HEK293T (cell line): ENCODE measurements at regions not wholly inside any gene's neighbourhood (a gene's known extent, or its start where the extent isn't known, plus 50 kb on each side); places are given as distances from the start of the nearest gene placed in this dataset.

Source experiments
- CTCF ChIA-PET: fragments of 350-600 bp; formaldehyde crosslinking; extraction: SDS; loops from one replicate; lab custom pipeline; 2021; ENCODE audit warnings: antibody characterized with exemption, inconsistent platforms; lab: Yijun Ruan, JAX
- POLR2A ChIA-PET: fragments of 350-600 bp; formaldehyde crosslinking; extraction: SDS; loops from one replicate; lab custom pipeline; 2020; ENCODE audit warnings: antibody characterized with exemption, inconsistent platforms; lab: Yijun Ruan, JAX
- DNase-seq: peaks from one replicate; pipeline ENCODE4 v3.0.0; 2012; ENCODE audit warnings: mixed read lengths; ENCODE audit errors: extremely low spot score
- ARNT ChIP-seq: fragments of 450-650 bp; IDR thresholded peaks from 2 replicates; pipeline ENCODE4 v1.6.1; 2017; ENCODE audit warnings: mild to moderate bottlenecking
- BHLHE40 ChIP-seq: fragments of 450-650 bp; IDR thresholded peaks from 2 replicates; pipeline ENCODE4 v1.6.1; 2016; ENCODE audit warnings: mild to moderate bottlenecking, moderate library complexity, borderline replicate concordance
- CTBP1 ChIP-seq: fragments of 450-650 bp; IDR thresholded peaks from 2 replicates; pipeline ENCODE4 v1.6.1; 2016; ENCODE audit warnings: borderline replicate concordance
- ELF4 ChIP-seq: fragments of 450-650 bp; IDR thresholded peaks from 2 replicates; pipeline ENCODE4 v1.6.1; 2017; ENCODE audit warnings: antibody characterized with exemption
- FOXA1 ChIP-seq: fragments of 450-650 bp; IDR thresholded peaks from 2 replicates; pipeline ENCODE4 v1.6.1; 2016; ENCODE audit warnings: mild to moderate bottlenecking
- FOXK2 ChIP-seq: fragments of 450-650 bp; IDR thresholded peaks from 2 replicates; pipeline ENCODE4 v1.6.1; 2016; ENCODE audit warnings: mild to moderate bottlenecking
- FOXM1 ChIP-seq: fragments of 450-650 bp; IDR thresholded peaks from 2 replicates; pipeline ENCODE4 v1.6.1; 2017; ENCODE audit warnings: mild to moderate bottlenecking, borderline replicate concordance
- HDGF ChIP-seq: fragments of 450-650 bp; IDR thresholded peaks from 2 replicates; pipeline ENCODE4 v1.6.1; 2017; ENCODE audit warnings: antibody characterized with exemption, borderline replicate concordance
- L3MBTL2 ChIP-seq: fragments of 450-650 bp; conservative IDR thresholded peaks from 2 replicates; pipeline ENCODE4 v1.6.1; 2016; ENCODE audit warnings: mild to moderate bottlenecking
- LEF1 ChIP-seq: fragments of 450-650 bp; IDR thresholded peaks from 2 replicates; pipeline ENCODE4 v1.6.1; 2017; ENCODE audit warnings: mild to moderate bottlenecking, borderline replicate concordance
- NFRKB ChIP-seq: fragments of 450-650 bp; IDR thresholded peaks from 2 replicates; pipeline ENCODE4 v1.6.1; 2016; ENCODE audit warnings: mild to moderate bottlenecking, moderate library complexity
- SP1 ChIP-seq: fragments of 450-650 bp; IDR thresholded peaks from 2 replicates; pipeline ENCODE4 v1.6.1; 2017
- SUZ12 ChIP-seq: fragments of 450-650 bp; IDR thresholded peaks from 2 replicates; pipeline ENCODE4 v1.6.1; 2016; ENCODE audit warnings: mild to moderate bottlenecking
- TARDBP ChIP-seq: fragments of 450-650 bp; IDR thresholded peaks from 2 replicates; pipeline ENCODE4 v1.6.1; 2016
- ZNF384 ChIP-seq: fragments of 450-650 bp; IDR thresholded peaks from 2 replicates; pipeline ENCODE4 v1.6.1; 2016
- TF ChIP-seq, protein P1 (sequence below): fragments of 450-650 bp; IDR thresholded peaks from 2 replicates; pipeline ENCODE4 v1.6.1; 2016

DNA sequence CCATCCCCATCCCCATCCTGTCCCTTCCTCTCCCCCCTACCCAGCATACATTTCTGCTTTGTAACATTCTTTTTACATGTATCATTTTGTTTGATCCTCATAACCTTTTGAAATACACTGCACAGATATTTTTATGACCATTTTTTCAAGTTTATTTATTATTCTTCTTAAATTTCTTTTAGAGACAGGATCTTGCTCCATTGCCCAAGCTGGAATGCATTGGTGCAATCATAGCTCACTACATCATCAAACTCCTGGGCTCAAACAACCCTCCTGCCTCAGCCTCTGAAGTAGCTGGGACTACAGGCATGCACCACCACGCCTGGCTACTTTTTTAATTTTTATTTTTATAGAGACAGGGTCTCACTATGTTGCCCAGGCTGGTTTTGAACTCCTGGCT is 99.4 kb upstream of the AKIP1 start:
- TF ChIP-seq FOXK2 (no peak), CTBP1 (no peak), ARNT (no peak), ELF4 (no peak), HDGF (no peak), LEF1 (no peak)
- ChIA-PET POLR2A (no interaction called here), CTCF (interaction anchor here (0.7 to 1.2 kb wide), 4 partner anchors 16 to 618 kb away, joined by 3 to 7 read pairs (median 4); no protein-coding TSS in a partner anchor)
- DNase-seq = no peak

DNA sequence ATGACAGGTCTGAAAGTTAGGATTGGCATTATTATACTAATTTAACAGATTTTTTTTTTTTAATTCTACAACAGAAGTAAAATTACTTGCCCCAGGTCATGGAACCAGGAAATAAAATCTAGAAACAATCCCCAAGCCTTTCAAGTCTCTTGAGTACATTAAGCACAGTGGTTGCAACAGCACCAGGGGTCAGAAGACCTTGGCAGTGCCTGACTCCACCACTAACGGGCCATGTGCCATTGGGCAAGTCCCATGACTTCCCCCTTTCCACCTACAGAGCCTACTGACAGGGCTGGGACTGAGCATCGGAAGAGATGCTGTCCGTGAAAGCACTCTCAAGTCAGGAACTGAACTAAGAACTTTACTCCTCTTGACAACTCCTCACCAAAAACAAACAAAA is 98.6 kb upstream of the AKIP1 start:
- DNase-seq = no peak
- TF ChIP-seq L3MBTL2 (no peak), NFRKB (no peak), SP1 (no peak), BHLHE40 (no peak), SUZ12 (no peak), FOXM1 (no peak)
- ChIA-PET CTCF (interaction anchor here (0.7 kb wide), 2 partner anchors 17 to 108 kb away, joined by 3 to 7 read pairs; no protein-coding TSS in a partner anchor), POLR2A (no interaction called here)

DNA sequence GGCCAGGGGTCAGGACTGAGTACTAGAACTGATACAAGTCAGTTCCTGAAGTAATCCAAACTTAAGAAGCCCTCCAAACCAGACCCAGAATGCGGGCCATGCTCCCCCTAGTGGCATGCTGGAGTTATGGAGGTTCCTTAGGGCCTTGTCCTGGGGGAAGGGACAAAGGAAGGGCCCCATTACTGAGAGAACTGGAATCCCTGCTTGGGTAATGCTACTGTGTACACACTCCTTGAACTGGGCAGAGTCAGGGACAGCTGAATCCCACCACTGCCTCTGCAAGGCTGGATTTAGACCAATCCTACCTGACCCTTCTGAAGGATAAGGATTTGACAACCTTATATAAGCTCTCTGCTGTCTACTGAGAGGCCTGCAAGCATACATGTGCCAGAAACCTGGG is 97.3 kb upstream of the AKIP1 start:
- DNase-seq = peak; percentile 83
- CTCF ChIA-PET = interaction anchor here (0.6 to 2.1 kb wide), 2 partner anchors 8 to 23 kb away, joined by 4 to 11 read pairs; no protein-coding TSS in a partner anchor
- TF ChIP-seq L3MBTL2 = no peak
- no peak for TF ChIP-seq FOXM1
- no peak for TF ChIP-seq SP1
- TF ChIP-seq NFRKB = no peak
- no peak for TF ChIP-seq TARDBP
- TF ChIP-seq SUZ12 = no peak
- no peak for TF ChIP-seq ARNT
- TF ChIP-seq LEF1 = no peak
- TF ChIP-seq BHLHE40 = no peak
- no peak for TF ChIP-seq FOXK2
- TF ChIP-seq ELF4 = no peak
- POLR2A ChIA-PET = interaction anchor here (1.3 to 2.2 kb wide), 2 partner anchors 125 to 131 kb away, joined by 4 to 10 read pairs; partner anchors contain the start of genes RPL27A and TRIM66

DNA sequence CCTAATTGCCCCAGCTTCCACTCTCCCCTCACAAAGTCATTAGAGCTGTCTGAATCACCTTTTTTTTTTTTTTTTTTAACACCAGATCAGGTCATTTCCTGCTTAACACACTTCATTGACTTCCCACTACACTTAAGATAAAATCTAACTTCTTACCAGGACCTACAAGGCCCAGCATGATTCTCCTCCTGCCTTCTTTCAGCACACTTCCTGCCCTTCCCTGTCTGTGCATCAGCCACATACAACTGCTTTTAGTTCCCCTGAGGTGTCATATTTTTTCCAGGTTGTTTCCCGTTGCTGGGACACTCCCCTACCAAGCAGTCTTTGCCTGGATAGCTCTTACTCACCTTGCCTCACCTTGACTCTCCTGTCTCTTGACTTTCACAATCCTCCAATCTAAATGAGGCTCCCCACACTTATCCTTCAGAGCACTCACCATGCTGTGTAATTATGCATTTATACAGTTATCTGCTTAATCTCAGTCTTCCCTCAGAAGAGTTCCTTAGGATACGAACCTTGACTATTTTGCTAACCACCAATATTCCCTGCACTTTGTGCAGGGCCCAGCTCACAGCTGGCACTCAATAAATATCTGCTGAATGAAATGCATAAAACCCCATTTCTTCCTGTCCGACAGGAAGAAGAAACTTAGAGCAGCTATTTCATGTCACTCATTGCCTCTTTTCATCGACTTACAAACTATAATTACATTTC is 96.6 kb upstream of the AKIP1 start:
- DNase-seq = no peak
- no peak for TF ChIP-seq L3MBTL2
- TF ChIP-seq HDGF = no peak
- TF ChIP-seq SUZ12 = no peak
- no peak for TF ChIP-seq BHLHE40
- TF ChIP-seq ELF4 = no peak
- TF ChIP-seq NFRKB = no peak
- TF ChIP-seq, protein P1, sequence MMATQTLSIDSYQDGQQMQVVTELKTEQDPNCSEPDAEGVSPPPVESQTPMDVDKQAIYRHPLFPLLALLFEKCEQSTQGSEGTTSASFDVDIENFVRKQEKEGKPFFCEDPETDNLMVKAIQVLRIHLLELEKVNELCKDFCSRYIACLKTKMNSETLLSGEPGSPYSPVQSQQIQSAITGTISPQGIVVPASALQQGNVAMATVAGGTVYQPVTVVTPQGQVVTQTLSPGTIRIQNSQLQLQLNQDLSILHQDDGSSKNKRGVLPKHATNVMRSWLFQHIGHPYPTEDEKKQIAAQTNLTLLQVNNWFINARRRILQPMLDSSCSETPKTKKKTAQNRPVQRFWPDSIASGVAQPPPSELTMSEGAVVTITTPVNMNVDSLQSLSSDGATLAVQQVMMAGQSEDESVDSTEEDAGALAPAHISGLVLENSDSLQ = no peak
- TF ChIP-seq ARNT = no peak
- TF ChIP-seq TARDBP = no peak
- TF ChIP-seq CTBP1 = no peak
- TF ChIP-seq ZNF384 = no peak
- no peak for TF ChIP-seq FOXK2
- no peak for TF ChIP-seq SP1
- no peak for TF ChIP-seq FOXM1
- no peak for TF ChIP-seq FOXA1
- no peak for TF ChIP-seq LEF1
- ChIA-PET POLR2A (interaction anchor here (0.6 to 2.2 kb wide), 4 partner anchors 37 to 150 kb away, joined by 3 to 10 read pairs (median 4); partner anchors contain the start of genes RPL27A, TMEM9B and TRIM66), CTCF (interaction anchor here (0.6 to 2.1 kb wide), 2 partner anchors 9 to 22 kb away, joined by 4 to 11 read pairs; no protein-coding TSS in a partner anchor)

DNA sequence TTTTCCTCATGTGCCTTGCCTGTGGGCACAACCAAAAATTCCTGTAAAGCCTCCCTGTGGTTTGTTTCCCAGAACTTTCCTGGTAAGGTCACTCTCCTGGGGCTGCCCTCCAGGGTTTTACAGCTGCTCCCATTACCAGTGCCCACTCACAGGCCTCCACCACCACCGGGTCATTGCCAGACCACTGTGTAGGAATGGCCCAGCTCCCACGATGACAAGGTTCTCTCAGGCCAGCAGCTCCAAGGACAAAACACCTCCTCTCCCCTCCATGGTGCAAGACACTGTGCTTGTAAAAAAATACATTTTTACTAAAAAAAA is 96.1 kb upstream of the AKIP1 start:
- TF ChIP-seq ZNF384 (no peak), NFRKB (no peak), FOXK2 (no peak), ARNT (no peak), SP1 (no peak), SUZ12 (no peak), LEF1 (no peak)
- DNase-seq = no peak
- ChIA-PET CTCF (interaction anchor here (2.1 kb wide), 1 partner anchor 10 kb away, joined by 11 read pairs; no protein-coding TSS in a partner anchor), POLR2A (interaction anchor here (0.6 to 2.2 kb wide), 3 partner anchors 37 to 150 kb away, joined by 3 to 10 read pairs (median 3); partner anchors contain the start of genes RPL27A, TMEM9B and TRIM66)

DNA sequence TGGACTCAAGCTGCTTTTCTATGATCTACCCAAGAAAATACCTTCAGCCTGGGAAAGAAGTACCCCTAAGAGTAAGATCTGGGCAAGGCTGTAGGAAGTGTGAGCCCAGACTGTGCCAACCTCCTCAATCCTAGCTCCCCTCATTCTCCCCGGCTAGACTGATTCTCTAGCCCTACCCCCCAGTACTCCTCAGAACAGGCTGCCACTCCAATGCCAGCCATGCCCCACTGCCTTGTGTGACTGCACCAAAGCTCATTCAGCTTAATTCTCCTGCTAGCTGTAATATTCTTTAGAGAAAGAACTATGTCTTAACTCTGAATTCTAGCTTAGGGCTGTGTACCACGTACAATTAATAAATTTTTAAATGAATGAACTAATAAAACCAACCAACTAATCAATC is 92.6 kb upstream of the AKIP1 start:
- POLR2A ChIA-PET = no interaction called here
- DNase-seq = no peak
- TF ChIP-seq FOXM1 (no peak), NFRKB (no peak), ELF4 (no peak), HDGF (no peak), FOXK2 (no peak), BHLHE40 (no peak), TARDBP (no peak), CTBP1 (no peak), ARNT (no peak), ZNF384 (no peak), FOXA1 (no peak), LEF1 (no peak)
- CTCF ChIA-PET = no interaction called here

DNA sequence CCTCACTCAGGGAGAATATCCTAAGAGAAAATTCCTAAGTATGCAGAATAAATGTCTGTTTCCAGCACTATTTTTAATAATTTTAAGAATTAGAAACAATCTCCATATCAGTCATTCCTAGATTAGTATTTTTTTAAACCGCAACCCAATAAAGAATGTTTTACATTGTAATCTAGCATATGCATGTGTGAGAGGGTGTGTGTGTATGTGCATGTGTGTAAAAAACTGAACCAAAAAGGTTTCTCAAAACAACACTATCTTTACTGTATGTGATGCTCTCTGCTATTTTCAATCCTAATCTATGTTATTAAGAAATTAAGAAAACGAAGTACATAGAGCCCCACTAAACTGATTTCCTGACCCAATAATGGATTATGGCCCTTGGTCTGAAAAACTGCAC is 90.6 kb upstream of the AKIP1 start:
- POLR2A ChIA-PET = no interaction called here
- TF ChIP-seq FOXK2 (no peak), ELF4 (no peak), ZNF384 (no peak), FOXM1 (no peak), LEF1 (no peak), NFRKB (no peak), FOXA1 (no peak), CTBP1 (no peak), SP1 (no peak), L3MBTL2 (no peak), TARDBP (no peak), HDGF (no peak), SUZ12 (no peak), BHLHE40 (no peak), ARNT (no peak)
- TF ChIP-seq, protein P1 = no peak
- CTCF ChIA-PET = no interaction called here

More for the DNA sequence above, 90.6 kb upstream of the AKIP1 start:
- no peak for DNase-seq
